ENCODE measurements at regions not wholly inside any gene's neighbourhood (a gene's known extent, or its start where the extent isn't known, plus 50 kb on each side); places are given as distances from the start of the nearest gene placed in this dataset.

DNA sequence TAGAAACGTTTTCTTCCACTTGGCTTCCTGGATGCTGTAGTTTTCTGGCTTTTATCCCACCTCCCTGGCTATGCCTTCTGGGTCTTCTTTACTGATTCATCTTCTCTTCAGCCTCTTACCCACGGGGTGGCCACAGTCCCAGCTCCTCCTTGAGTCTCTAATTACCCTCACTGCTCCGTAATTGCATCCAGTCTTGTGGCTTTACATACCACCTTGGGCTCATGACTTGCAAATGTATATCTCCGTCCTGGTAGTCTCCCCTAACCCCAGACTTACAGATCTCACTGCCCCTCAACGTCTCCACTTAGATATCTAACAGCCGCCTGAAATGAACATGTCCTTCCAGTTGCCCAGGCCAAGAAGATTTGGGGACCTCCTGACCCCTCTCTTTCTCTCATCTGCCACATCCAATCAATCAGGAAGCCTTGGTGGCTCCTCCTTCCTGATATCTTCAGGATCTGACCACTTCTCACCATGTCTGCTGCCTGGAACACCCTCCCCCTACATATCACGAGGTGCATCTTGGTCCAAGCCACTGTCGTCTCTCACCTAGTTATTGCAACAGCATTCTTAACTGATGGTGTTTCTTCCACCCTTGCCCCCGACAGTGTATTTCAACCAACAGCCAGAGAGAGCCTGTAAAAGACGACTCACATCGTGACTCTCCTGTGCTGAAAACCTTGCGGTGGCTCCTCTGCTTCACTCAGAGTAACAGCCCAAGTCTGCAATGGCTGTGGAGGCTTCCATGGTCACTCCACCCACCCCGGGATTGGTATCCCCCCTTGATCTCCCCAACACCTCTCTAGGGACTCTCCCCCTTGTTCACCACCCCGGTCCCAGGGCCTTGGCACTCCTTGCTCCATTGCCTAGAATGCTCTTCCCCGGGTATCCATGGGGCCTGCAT lies 219.0 kb upstream of the POU3F1 start:
- TF ChIP-seq, protein P1, sequence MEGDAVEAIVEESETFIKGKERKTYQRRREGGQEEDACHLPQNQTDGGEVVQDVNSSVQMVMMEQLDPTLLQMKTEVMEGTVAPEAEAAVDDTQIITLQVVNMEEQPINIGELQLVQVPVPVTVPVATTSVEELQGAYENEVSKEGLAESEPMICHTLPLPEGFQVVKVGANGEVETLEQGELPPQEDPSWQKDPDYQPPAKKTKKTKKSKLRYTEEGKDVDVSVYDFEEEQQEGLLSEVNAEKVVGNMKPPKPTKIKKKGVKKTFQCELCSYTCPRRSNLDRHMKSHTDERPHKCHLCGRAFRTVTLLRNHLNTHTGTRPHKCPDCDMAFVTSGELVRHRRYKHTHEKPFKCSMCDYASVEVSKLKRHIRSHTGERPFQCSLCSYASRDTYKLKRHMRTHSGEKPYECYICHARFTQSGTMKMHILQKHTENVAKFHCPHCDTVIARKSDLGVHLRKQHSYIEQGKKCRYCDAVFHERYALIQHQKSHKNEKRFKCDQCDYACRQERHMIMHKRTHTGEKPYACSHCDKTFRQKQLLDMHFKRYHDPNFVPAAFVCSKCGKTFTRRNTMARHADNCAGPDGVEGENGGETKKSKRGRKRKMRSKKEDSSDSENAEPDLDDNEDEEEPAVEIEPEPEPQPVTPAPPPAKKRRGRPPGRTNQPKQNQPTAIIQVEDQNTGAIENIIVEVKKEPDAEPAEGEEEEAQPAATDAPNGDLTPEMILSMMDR (conservative IDR thresholded peaks at IDR 0.05), result no peak
- TF ChIP-seq EZH2 (IDR thresholded peaks at IDR 0.05; ENCODE audit: low read depth), result no peak

Measured in PC-9 (cell line).